Omental fat pad (tissue), 3 donors: ENCODE measurements at regions not wholly inside any gene's neighbourhood (a gene's known extent, or its start where the extent isn't known, plus 50 kb on each side); places are given as distances from the start of the nearest gene placed in this dataset.

ENCODE experiments used
- ATAC-seq: fragments of 150-250 bp; one replicate; pipeline ENCODE4 v1.9.1; 2016; ENCODE audit warnings: mild to moderate bottlenecking, moderate library complexity; ENCODE audit not compliant: low FRiP score
- DNase-seq: peaks from one replicate; pipeline ENCODE4 v3.0.0-alpha.2; 2019; ENCODE audit warnings: low spot score
- CTCF ChIP-seq, 3 donors: fragments of 450-650 bp; IDR thresholded peaks; one replicate each; pipeline ENCODE4 v1.5.1; 2016 to 2017; ENCODE audit warnings: antibody characterized with exemption in 3 of 3, mild to moderate bottlenecking in 3 of 3, moderate library complexity in 2 of 3

GRCh38 chr2:43082111-43082894, 144.1 kb downstream of the ZFP36L2 start:
- ATAC-seq (peak; percentile 34), DNase-seq (no peak)
- TF ChIP-seq CTCF (IDR thresholded peaks at IDR 0.05): no peak

DNA sequence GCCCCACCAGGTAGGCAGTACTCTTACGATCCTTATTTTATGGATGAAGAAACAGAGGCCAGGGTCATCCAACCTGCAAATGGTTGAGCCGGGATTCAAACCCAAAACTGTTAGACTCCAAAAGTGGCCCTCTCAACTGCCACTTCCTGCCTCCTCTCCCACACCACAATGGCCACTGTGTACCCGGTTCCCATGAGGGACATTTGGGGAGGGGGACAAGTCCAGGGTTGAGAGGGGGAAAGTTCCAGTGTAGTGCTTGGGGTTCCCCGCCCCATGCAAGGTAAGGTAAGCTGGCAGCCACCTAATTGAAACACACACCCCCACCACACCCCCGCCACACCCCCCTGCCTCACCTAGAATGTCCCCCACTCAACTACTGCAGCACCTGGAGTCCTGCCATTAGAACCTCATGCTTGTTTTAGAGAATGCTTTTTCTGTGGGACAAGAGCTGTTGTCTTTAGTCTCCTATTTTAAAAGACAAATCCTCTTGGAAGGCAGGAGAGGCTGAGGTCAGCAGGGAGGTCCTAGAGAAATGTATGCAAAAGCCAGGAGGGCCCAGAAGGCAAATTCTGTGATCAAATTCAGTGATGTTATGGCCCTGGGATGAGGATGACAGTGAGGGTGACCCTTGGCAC, 145.2 kb downstream of the ZFP36L2 start:
- TF ChIP-seq CTCF (IDR thresholded peaks at IDR 0.05): no peak
- ATAC-seq (no peak), DNase-seq (no peak)

GRCh38 chr2:43080571-43081021, 145.8 kb downstream of the ZFP36L2 start:
- no peak for TF ChIP-seq CTCF (IDR thresholded peaks at IDR 0.05)
- ATAC-seq (no peak), DNase-seq (no peak)

DNA sequence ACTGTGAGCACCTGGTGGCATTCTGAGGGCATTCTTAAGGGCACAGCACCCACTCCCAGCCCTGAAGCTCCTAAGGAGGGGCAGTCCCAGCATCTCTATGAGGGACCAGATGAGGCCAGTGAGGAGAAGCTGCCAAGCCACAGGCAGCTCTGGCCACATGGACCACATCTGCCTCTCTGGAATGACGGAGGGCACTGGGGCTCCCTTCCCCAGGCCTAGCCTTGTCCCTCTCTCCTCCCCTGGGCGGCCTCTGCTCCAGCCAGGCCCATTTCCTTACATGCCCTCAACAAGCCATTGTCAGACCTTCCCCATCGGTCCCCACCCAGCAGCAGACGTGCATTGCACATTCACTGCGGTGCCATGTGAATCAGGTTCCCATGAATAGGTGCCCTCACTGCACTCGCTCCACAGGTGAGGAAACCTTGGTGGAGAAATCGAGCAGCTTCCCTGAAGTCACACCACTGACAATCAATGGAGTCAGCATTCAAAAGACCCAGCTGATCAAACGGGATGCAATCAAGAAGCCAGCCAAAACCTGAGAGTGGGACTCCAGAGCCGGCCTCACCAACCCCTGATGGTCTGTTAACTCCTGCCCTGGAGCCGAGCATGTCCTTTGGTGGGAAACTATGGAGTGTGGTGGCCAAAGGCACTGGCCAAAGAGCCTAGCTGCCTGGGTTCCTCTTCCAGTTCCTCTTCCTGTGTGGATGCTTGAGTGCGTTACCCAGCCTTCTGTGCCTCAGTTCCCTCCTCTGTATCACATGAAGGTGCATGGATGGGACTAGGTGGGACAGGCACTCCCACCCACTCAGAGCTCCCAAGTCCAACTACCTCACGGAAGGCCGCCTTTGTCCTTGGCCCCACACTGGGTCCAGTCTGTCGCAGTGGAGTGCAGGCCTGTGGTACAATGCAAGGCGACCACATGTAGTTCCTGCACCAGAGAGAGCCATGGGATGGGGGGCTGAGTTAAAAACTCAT, 147.3 kb downstream of the ZFP36L2 start:
- DNase-seq (no peak), ATAC-seq (no peak)
- no peak for TF ChIP-seq CTCF (IDR thresholded peaks at IDR 0.05)

DNA sequence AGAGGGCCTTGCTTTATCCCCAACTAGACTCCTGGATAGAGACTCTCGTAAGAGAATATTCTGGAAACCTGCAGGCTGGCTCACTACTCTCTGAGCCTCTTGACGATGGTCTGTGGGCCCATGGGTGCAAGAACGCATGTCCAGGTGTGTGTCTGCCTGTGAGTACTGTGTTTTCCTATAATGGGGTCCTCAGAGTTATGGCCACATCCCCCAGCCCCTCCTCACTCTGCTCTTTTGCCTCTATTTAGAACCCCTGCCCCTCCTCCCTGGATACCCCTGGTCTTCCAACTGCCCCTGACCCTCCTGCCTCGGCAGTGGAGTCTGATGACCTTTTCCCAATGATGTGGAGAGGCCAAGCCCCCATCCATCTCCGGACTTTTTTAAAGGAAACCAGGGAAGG, 148.1 kb downstream of the ZFP36L2 start:
- ATAC-seq (no peak), DNase-seq (no peak)

GRCh38 chr2:43077876-43078275, 148.5 kb downstream of the ZFP36L2 start:
- ATAC-seq (no peak), DNase-seq (no peak)
- TF ChIP-seq CTCF (IDR thresholded peaks at IDR 0.05): no peak

More for the DNA sequence above, 148.1 kb downstream of the ZFP36L2 start:
- no peak for TF ChIP-seq CTCF (IDR thresholded peaks at IDR 0.05)
